Endothelial cell (in vitro differentiated cells): ENCODE measurements at regions not wholly inside any gene's neighbourhood (a gene's known extent, or its start where the extent isn't known, plus 50 kb on each side); places are given as distances from the start of the nearest gene placed in this dataset.

Source experiments
- DNase-seq: peaks from one replicate; pipeline ENCODE4 v3.0.0; 2021; ENCODE audit warnings: low spot score
- H3K27ac Mint-ChIP-seq: one replicate; pipeline ENCODE4 v1.8.0; 2021; ENCODE audit warnings: mixed read lengths, inconsistent platforms; ENCODE audit not compliant: unreplicated experiment
- H3K27me3 Mint-ChIP-seq: one replicate; pipeline ENCODE4 v1.8.0; 2021; ENCODE audit warnings: mild to moderate bottlenecking, moderate library complexity, mixed read lengths, inconsistent platforms; ENCODE audit not compliant: unreplicated experiment
- H3K36me3 Mint-ChIP-seq: one replicate; pipeline ENCODE4 v1.8.0; 2021; ENCODE audit warnings: mild to moderate bottlenecking, low read depth, mixed read lengths, inconsistent platforms; ENCODE audit not compliant: unreplicated experiment
- H3K4me1 Mint-ChIP-seq: one replicate; pipeline ENCODE4 v1.8.0; 2021; ENCODE audit warnings: mild to moderate bottlenecking, mixed read lengths, inconsistent platforms; ENCODE audit not compliant: unreplicated experiment
- H3K4me3 Mint-ChIP-seq: one replicate; pipeline ENCODE4 v1.8.0; 2021; ENCODE audit warnings: mild to moderate bottlenecking, mixed read lengths, inconsistent platforms; ENCODE audit not compliant: unreplicated experiment
- H3K9me3 Mint-ChIP-seq: one replicate; pipeline ENCODE4 v1.8.0; 2021; ENCODE audit warnings: mixed read lengths, inconsistent platforms; ENCODE audit not compliant: unreplicated experiment
- CTCF ChIP-seq: fragments of 200-600 bp; sonication (generic); IDR thresholded peaks from one replicate; pipeline ENCODE4 v1.5.0; 2021; ENCODE audit warnings: antibody characterized with exemption; ENCODE audit not compliant: unreplicated experiment

GRCh38 chr16:35207059-35207999, 1747.9 kb downstream of the TP53TG3F start:
- Mint-ChIP-seq H3K4me1 (no peaks in the 10 kb centered on the region), H3K36me3 (peaks cover 13% of the 10 kb centered on the region), H3K9me3 (peaks cover 31% of the 10 kb centered on the region), H3K4me3 (no peak overlapping the region), H3K27ac (no peak overlapping the region), H3K27me3 (peaks cover 3% of the 10 kb centered on the region)
- DNase-seq = no peak
- no peak for TF ChIP-seq CTCF

GRCh38 chr16:35208001-35208935, 1748.9 kb downstream of the TP53TG3F start:
- no peak overlapping the region for H3K4me3 Mint-ChIP-seq
- H3K27me3 Mint-ChIP-seq = peaks cover 3% of the 10 kb centered on the region
- no peak overlapping the region for H3K27ac Mint-ChIP-seq
- peaks cover 28% of the 10 kb centered on the region for H3K9me3 Mint-ChIP-seq
- H3K4me1 Mint-ChIP-seq = no peaks in the 10 kb centered on the region
- peaks cover 10% of the 10 kb centered on the region for H3K36me3 Mint-ChIP-seq
- DNase-seq = no peak
- TF ChIP-seq CTCF = no peak

GRCh38 chr16:35210681-35211433, 1751.4 kb downstream of the TP53TG3F start:
- TF ChIP-seq CTCF = no peak
- Mint-ChIP-seq H3K36me3 (peaks cover 14% of the 10 kb centered on the region), H3K4me3 (no peak overlapping the region), H3K4me1 (no peaks in the 10 kb centered on the region), H3K27ac (no peak overlapping the region), H3K27me3 (peaks cover 2% of the 10 kb centered on the region), H3K9me3 (peaks cover 23% of the 10 kb centered on the region)
- no peak for DNase-seq

GRCh38 chr16:35214840-35215239, 1755.4 kb downstream of the TP53TG3F start:
- peaks cover 9% of the 10 kb centered on the region for H3K9me3 Mint-ChIP-seq
- no peaks in the 10 kb centered on the region for H3K4me1 Mint-ChIP-seq
- TF ChIP-seq CTCF = no peak
- DNase-seq = no peak
- H3K27ac Mint-ChIP-seq = no peak overlapping the region
- no peak overlapping the region for H3K4me3 Mint-ChIP-seq
- peaks cover 7% of the 10 kb centered on the region for H3K36me3 Mint-ChIP-seq
- H3K27me3 Mint-ChIP-seq = peaks cover 2% of the 10 kb centered on the region
